ENCODE measurements at regions not wholly inside any gene's neighbourhood (a gene's known extent, or its start where the extent isn't known, plus 50 kb on each side); places are given as distances from the start of the nearest gene placed in this dataset.

DNA sequence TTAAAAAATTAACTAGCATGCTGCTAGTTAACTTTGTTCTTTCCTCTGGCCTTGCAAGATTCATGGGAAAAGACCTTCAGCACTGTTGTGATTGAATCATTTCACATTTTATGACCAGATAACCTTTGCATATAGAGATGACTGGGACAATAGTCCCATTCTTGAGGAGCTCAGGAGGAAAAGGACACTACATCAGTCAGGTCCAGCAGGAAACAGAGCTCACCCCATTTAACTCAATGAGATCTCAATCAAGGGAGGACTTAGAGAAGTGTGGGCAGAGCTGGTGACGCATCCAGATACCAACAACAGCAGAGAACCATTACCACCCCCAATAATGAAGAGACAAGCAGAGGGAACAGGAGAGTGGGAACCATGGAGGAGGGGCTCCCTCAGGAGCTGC, 109.4 kb upstream of the GUCA2B start:
- TF ChIP-seq, protein P1, sequence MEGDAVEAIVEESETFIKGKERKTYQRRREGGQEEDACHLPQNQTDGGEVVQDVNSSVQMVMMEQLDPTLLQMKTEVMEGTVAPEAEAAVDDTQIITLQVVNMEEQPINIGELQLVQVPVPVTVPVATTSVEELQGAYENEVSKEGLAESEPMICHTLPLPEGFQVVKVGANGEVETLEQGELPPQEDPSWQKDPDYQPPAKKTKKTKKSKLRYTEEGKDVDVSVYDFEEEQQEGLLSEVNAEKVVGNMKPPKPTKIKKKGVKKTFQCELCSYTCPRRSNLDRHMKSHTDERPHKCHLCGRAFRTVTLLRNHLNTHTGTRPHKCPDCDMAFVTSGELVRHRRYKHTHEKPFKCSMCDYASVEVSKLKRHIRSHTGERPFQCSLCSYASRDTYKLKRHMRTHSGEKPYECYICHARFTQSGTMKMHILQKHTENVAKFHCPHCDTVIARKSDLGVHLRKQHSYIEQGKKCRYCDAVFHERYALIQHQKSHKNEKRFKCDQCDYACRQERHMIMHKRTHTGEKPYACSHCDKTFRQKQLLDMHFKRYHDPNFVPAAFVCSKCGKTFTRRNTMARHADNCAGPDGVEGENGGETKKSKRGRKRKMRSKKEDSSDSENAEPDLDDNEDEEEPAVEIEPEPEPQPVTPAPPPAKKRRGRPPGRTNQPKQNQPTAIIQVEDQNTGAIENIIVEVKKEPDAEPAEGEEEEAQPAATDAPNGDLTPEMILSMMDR (IDR thresholded peaks at IDR 0.05) = no peak
- TF ChIP-seq POLR2AphosphoS5 (IDR thresholded peaks at IDR 0.05) (no peak), POLR2A (IDR thresholded peaks at IDR 0.05; ENCODE audit: low read depth) (no peak), EP300 (IDR thresholded peaks at IDR 0.05) (no peak)

Data from esophagus muscularis mucosa (tissue), 4 donors.